Large intestine (tissue), 3 donors: ENCODE measurements at regions not wholly inside any gene's neighbourhood (a gene's known extent, or its start where the extent isn't known, plus 50 kb on each side); places are given as distances from the start of the nearest gene placed in this dataset.

ENCODE experiments used
- DNase-seq, 2 donors: peaks; one replicate each; pipeline versions ENCODE4 v3.0.0 to v3.0.0-alpha.2; 2013
- H3K27ac ChIP-seq: one replicate; pipeline ENCODE4 v1.5.1; 2013; ENCODE audit warnings: low read length
- H3K27me3 ChIP-seq: 2 replicates; pipeline ENCODE4 v1.6.1; 2013; ENCODE audit warnings: low read length; ENCODE audit not compliant: control insufficient read depth, insufficient read depth
- H3K36me3 ChIP-seq: 2 replicates; pipeline ENCODE4 v1.6.1; 2013; ENCODE audit warnings: low read length; ENCODE audit not compliant: control insufficient read depth, insufficient read depth
- H3K4me1 ChIP-seq: one replicate; pipeline ENCODE4 v1.6.1; 2013; ENCODE audit warnings: low read length; ENCODE audit not compliant: control insufficient read depth, insufficient read depth
- H3K4me3 ChIP-seq: one replicate; pipeline ENCODE4 v1.5.1; 2013; ENCODE audit warnings: low read length
- H3K9me3 ChIP-seq: one replicate; pipeline ENCODE4 v1.6.1; 2013; ENCODE audit warnings: mild to moderate bottlenecking, low read depth, low read length, moderate library complexity; ENCODE audit not compliant: control insufficient read depth
- WGBS: methylation state at CpG from one replicate; pipeline ENCODE4 v1.1.5; 2013; ENCODE audit warnings: low lambda C conversion rate; ENCODE audit not compliant: insufficient coverage; 5-methylcytosine and 5-hydroxymethylcytosine counted together

GRCh38 chr3:34022147-34022546, 223.7 kb downstream of the PDCD6IP start:
- Histone ChIP-seq H3K4me3 (no peak overlapping the region), H3K9me3 (no peaks in the 10 kb centered on the region), H3K36me3 (no peaks in the 10 kb centered on the region), H3K4me1 (no peaks in the 10 kb centered on the region), H3K27me3 (peaks cover 2% of the 10 kb centered on the region), H3K27ac (no peak overlapping the region)
- WGBS, result no CpG with 5 or more reads among the region's 2 CpGs
- no peak for DNase-seq

DNA sequence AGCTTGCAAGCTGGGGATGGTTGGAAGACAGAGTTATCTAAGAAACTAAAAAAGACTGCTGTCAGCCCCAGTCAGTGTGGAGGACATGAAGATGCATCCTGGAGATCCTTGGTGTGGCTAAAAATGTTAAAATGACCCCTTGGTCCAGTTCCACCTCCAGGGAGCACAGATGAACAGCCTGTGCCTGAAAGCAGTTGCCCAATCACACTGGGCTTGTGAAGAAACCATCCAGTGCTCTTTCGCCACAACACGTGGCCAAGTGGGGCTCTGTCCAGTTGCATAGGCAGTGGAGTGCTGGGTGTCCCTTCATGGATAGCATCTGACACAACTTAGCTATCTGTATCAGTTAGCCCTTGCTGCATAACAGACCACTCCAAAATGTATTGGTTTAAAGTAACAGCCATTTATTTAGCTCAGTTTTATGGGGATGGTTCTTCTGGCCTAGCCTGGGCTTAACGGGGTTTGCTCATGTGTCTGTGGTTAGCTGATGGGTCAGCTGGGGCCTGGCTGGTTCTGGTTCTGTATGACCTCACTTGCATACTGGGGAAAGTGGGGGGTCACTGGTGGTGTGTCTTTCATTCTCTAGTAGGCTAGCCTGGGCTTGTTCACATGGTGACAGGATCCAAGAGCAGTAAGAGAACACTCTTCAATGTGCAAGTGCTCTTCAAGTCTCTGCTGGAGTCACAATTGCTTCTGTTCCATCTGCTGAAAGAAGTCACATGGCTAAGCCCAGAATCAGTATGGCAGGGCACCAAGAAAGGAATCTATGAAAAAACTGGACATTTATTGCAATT, 226.2 kb downstream of the PDCD6IP start:
- Histone ChIP-seq H3K27me3 (peaks cover 2% of the 10 kb centered on the region), H3K9me3 (no peaks in the 10 kb centered on the region), H3K4me3 (no peak overlapping the region), H3K27ac (no peak overlapping the region), H3K4me1 (no peaks in the 10 kb centered on the region), H3K36me3 (no peaks in the 10 kb centered on the region)
- DNase-seq, result no peak
- no CpG with 5 or more reads among the region's 3 CpGs for WGBS

GRCh38 chr3:34033839-34034238, 235.4 kb downstream of the PDCD6IP start:
- no peaks in the 10 kb centered on the region for H3K36me3 ChIP-seq
- 60% methylated on average over 1 of the region's 7 CpGs for WGBS
- H3K27ac ChIP-seq, result no peak overlapping the region
- H3K4me1 ChIP-seq, result no peaks in the 10 kb centered on the region
- H3K4me3 ChIP-seq, result no peak overlapping the region
- no peaks in the 10 kb centered on the region for H3K9me3 ChIP-seq
- DNase-seq, result no peak
- no peaks in the 10 kb centered on the region for H3K27me3 ChIP-seq

GRCh38 chr3:34034840-34035239, 236.4 kb downstream of the PDCD6IP start:
- no peak overlapping the region for H3K27ac ChIP-seq
- H3K4me1 ChIP-seq, result no peaks in the 10 kb centered on the region
- WGBS, result no CpG with 5 or more reads among the region's 2 CpGs
- no peaks in the 10 kb centered on the region for H3K36me3 ChIP-seq
- H3K27me3 ChIP-seq, result no peaks in the 10 kb centered on the region
- no peak for DNase-seq
- no peak overlapping the region for H3K4me3 ChIP-seq
- no peaks in the 10 kb centered on the region for H3K9me3 ChIP-seq

DNA sequence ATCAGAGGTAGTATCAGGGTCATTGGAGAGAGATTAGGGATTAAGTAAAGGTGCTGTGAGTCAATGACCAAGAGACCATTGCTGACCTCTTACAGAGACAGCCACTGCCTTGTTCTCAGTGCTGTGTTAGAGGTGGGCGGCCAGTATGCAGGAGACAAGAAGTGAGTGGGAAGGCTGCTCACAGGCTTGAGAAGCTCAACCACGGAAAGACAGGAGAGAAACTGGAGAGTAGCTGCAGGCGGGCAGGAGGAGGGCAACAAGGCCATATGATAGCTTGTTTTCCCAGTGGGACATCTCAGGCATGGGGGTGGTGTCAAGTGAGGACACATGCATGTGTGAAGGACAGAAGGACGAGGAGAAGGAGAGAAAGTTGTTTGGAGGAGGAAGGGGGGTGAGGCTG, 237.3 kb downstream of the PDCD6IP start:
- Histone ChIP-seq H3K27me3 (no peaks in the 10 kb centered on the region), H3K27ac (no peak overlapping the region), H3K4me3 (no peak overlapping the region), H3K4me1 (no peaks in the 10 kb centered on the region), H3K9me3 (no peaks in the 10 kb centered on the region), H3K36me3 (no peaks in the 10 kb centered on the region)
- no peak for DNase-seq
- 67% methylated on average over 1 of the region's 4 CpGs for WGBS

DNA sequence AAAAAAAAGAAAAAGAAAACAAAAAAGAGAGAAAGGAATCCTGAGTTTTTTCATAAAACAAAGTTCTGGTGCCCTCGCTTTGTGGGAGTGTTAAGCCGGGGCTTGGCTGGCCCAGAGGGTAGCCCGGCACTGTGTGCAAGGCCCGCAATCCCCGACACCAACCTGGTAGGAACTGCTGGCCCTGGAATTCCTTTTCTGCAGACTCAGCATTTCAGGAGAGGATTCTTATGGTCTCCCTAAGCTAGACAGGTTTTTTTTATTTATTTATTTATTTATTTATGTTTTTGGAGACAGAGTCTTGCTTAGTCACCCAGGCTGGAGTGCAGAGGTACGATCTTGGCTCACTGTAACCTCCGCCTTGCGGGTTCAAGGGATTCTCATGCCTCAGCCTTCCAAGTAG, 238.8 kb downstream of the PDCD6IP start:
- Histone ChIP-seq H3K9me3 (no peaks in the 10 kb centered on the region), H3K36me3 (no peaks in the 10 kb centered on the region), H3K27ac (no peak overlapping the region), H3K27me3 (no peaks in the 10 kb centered on the region), H3K4me1 (no peaks in the 10 kb centered on the region), H3K4me3 (no peak overlapping the region)
- WGBS, result no CpG with 5 or more reads among the region's 8 CpGs
- DNase-seq, result no peak

- H3K36me3 ChIP-seq, result no peaks in the 10 kb centered on the region
- 78% methylated on average over 2 of the region's 2 CpGs for WGBS
These were observed 239.7 kb downstream of the PDCD6IP start for GRCh38 chr3:34038131-34038530.

DNA sequence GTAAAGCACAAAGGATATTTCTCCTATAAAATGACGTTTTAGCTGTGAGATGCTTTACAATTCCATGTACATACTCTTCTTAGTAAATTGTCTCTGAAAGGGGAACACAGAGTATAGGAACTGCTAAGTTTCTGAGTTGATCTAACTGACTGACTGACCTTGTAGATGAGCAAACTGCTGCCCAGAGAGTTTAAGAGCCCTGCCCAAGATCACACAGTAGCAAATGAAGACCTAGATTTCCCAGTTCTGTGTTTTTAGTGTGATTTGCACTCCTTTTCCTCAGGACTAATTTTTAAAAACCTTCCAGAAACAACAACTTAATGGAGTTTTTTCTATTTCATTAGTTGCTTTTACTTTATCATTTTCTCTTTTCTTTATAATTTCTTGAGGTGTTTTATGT, 247.7 kb downstream of the PDCD6IP start:
- no peak for DNase-seq
- WGBS, result no CpG with 5 or more reads among the region's 1 CpG

More at GRCh38 chr3:34038131-34038530, 239.7 kb downstream of the PDCD6IP start:
- no peaks in the 10 kb centered on the region for H3K4me1 ChIP-seq
- no peak overlapping the region for H3K4me3 ChIP-seq
- H3K27ac ChIP-seq, result no peak overlapping the region
- no peak for DNase-seq
- H3K27me3 ChIP-seq, result no peaks in the 10 kb centered on the region
- H3K9me3 ChIP-seq, result no peaks in the 10 kb centered on the region

DNA sequence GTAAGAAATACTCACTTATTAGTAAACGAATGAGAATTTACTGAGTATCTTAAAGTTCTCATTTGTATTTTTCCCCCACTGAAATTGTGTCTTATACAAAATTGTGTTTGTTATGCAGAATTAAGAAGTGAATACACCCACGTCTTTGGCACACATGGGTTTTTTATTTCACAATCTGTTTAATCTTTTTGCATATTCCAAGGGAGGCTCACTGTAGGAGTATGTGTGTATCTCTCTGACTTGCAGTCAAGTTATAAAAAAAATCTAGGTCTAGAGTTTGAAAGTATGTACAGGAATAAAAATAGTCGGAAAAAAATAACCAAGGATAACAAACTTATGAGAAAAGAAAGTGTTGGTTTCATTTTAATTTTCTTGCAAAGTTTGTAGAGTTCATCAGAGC, 255.2 kb downstream of the PDCD6IP start:
- DNase-seq, result no peak
- no peaks in the 10 kb centered on the region for H3K9me3 ChIP-seq
- no peak overlapping the region for H3K27ac ChIP-seq
- no peak overlapping the region for H3K4me3 ChIP-seq
- no peaks in the 10 kb centered on the region for H3K36me3 ChIP-seq
- H3K27me3 ChIP-seq, result no peaks in the 10 kb centered on the region
- H3K4me1 ChIP-seq, result no peaks in the 10 kb centered on the region
- 100% methylated on average over 1 of the region's 3 CpGs for WGBS

More for the DNA sequence above, 247.7 kb downstream of the PDCD6IP start:
- H3K27ac ChIP-seq, result no peak overlapping the region
- H3K36me3 ChIP-seq, result no peaks in the 10 kb centered on the region
- H3K4me3 ChIP-seq, result no peak overlapping the region
- H3K4me1 ChIP-seq, result no peaks in the 10 kb centered on the region
- no peaks in the 10 kb centered on the region for H3K27me3 ChIP-seq
- H3K9me3 ChIP-seq, result no peaks in the 10 kb centered on the region

- Histone ChIP-seq H3K4me1 (no peaks in the 10 kb centered on the region), H3K27me3 (no peaks in the 10 kb centered on the region), H3K4me3 (no peak overlapping the region), H3K27ac (no peak overlapping the region), H3K36me3 (no peaks in the 10 kb centered on the region), H3K9me3 (no peaks in the 10 kb centered on the region)
- no peak for DNase-seq
- no CpG with 5 or more reads among the region's 3 CpGs for WGBS
These were observed 257.9 kb downstream of the PDCD6IP start for GRCh38 chr3:34056181-34056910.
